ENCODE measurements at regions not wholly inside any gene's neighbourhood (a gene's known extent, or its start where the extent isn't known, plus 50 kb on each side); places are given as distances from the start of the nearest gene placed in this dataset.

DNA sequence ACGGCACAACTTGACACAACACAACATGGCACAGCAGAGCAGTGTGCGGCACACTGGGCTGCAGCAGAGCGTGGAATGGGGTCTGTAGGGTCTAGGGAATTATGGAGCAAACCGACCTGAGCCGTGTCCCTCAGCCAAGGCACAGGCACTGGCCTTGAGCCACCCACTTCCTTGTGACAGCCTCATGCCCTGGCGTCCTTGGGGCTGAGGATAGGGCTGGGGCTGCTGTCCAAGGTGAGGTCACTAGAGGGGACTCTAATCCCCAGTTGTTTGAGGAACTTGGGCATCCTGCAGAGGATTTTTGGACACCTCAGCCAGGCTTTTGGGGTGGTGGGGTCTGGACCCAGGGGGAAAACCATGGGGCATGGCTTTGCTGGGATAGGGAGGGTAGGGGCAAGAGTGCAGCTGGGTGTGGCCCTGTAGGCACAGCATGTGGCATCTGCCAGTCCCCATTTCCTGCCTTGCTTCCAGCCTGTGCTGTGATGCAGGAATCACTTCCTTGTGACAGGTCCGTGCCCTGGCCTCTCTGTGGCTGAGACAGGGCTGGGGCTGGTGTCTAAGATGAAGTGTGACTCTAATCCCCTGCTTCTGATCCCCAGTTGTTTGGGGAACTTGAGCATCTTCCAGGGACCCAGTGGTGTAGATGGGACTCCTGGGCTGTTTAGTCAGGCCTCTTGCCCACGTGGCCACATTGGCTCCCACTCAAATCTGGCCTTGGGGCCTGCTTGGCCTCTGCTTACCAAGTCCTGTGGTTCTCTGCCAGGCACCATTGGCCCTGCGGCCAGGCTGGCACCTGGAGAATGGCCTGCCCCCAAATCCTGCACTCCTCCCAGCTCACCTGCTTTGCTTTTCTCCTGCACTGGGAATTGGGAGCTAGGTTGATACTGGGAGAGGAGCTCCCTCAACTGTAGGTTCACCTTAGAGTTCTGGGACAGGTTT, 78.5 kb downstream of the SCGB2B2 start:
- TF ChIP-seq, protein P1, sequence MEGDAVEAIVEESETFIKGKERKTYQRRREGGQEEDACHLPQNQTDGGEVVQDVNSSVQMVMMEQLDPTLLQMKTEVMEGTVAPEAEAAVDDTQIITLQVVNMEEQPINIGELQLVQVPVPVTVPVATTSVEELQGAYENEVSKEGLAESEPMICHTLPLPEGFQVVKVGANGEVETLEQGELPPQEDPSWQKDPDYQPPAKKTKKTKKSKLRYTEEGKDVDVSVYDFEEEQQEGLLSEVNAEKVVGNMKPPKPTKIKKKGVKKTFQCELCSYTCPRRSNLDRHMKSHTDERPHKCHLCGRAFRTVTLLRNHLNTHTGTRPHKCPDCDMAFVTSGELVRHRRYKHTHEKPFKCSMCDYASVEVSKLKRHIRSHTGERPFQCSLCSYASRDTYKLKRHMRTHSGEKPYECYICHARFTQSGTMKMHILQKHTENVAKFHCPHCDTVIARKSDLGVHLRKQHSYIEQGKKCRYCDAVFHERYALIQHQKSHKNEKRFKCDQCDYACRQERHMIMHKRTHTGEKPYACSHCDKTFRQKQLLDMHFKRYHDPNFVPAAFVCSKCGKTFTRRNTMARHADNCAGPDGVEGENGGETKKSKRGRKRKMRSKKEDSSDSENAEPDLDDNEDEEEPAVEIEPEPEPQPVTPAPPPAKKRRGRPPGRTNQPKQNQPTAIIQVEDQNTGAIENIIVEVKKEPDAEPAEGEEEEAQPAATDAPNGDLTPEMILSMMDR (IDR thresholded peaks at IDR 0.05 in 8 of 11, conservative IDR thresholded peaks at IDR 0.05 in 3 of 11): no peak
- no peak for TF ChIP-seq POLR2A (IDR thresholded peaks at IDR 0.05)
